ENCODE measurements at regions not wholly inside any gene's neighbourhood (a gene's known extent, or its start where the extent isn't known, plus 50 kb on each side); places are given as distances from the start of the nearest gene placed in this dataset.

- DNase-seq (ENCODE audit: low read depth in 2 of 3, low spot score in 2 of 3): no peak
These were observed 80.8 kb downstream of the CAMK2N1 start for GRCh38 chr1:20405051-20405754.
